ENCODE measurements at regions not wholly inside any gene's neighbourhood (a gene's known extent, or its start where the extent isn't known, plus 50 kb on each side); places are given as distances from the start of the nearest gene placed in this dataset.

DNA sequence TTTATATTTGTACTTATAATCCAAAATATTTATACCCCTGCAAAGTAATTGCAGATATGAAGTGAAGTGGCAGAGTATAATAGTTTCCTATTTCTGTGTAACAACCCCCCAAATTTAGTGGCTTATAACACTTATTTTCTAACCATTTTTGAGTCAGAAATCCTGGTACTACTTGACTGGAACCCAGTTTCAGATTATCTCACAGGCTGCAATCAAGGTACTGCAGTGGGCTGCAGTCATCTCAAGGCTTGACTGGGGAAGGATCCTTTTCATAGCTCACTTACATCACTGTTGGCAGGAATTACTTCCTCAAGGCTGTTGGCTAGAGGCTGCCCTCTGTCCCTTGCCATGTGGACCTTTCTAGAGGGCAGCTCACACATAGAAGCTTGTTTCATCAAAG is 558.2 kb upstream of the PKDCC start:
- no peak for TF ChIP-seq SIN3A (IDR thresholded peaks at IDR 0.05; ENCODE audit: borderline replicate concordance, insufficient read depth, low read length)
- TF ChIP-seq, protein P1, sequence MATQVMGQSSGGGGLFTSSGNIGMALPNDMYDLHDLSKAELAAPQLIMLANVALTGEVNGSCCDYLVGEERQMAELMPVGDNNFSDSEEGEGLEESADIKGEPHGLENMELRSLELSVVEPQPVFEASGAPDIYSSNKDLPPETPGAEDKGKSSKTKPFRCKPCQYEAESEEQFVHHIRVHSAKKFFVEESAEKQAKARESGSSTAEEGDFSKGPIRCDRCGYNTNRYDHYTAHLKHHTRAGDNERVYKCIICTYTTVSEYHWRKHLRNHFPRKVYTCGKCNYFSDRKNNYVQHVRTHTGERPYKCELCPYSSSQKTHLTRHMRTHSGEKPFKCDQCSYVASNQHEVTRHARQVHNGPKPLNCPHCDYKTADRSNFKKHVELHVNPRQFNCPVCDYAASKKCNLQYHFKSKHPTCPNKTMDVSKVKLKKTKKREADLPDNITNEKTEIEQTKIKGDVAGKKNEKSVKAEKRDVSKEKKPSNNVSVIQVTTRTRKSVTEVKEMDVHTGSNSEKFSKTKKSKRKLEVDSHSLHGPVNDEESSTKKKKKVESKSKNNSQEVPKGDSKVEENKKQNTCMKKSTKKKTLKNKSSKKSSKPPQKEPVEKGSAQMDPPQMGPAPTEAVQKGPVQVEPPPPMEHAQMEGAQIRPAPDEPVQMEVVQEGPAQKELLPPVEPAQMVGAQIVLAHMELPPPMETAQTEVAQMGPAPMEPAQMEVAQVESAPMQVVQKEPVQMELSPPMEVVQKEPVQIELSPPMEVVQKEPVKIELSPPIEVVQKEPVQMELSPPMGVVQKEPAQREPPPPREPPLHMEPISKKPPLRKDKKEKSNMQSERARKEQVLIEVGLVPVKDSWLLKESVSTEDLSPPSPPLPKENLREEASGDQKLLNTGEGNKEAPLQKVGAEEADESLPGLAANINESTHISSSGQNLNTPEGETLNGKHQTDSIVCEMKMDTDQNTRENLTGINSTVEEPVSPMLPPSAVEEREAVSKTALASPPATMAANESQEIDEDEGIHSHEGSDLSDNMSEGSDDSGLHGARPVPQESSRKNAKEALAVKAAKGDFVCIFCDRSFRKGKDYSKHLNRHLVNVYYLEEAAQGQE (IDR thresholded peaks at IDR 0.05; ENCODE audit: insufficient read depth in 1 of 2, low read depth in 2 of 2, low read length in 2 of 2) = no peak
- TF ChIP-seq FOXP2 (optimal IDR thresholded peaks at IDR 0.05; ENCODE audit: borderline replicate concordance, extremely low read depth, extremely low read length, insufficient read depth) = no peak
- no peak for TF ChIP-seq POLR2AphosphoS5 (IDR thresholded peaks at IDR 0.05; ENCODE audit: low read depth, low read length)
- TF ChIP-seq TAF1 (IDR thresholded peaks at IDR 0.05; ENCODE audit: borderline replicate concordance, insufficient read depth, low read length) = no peak

DNA sequence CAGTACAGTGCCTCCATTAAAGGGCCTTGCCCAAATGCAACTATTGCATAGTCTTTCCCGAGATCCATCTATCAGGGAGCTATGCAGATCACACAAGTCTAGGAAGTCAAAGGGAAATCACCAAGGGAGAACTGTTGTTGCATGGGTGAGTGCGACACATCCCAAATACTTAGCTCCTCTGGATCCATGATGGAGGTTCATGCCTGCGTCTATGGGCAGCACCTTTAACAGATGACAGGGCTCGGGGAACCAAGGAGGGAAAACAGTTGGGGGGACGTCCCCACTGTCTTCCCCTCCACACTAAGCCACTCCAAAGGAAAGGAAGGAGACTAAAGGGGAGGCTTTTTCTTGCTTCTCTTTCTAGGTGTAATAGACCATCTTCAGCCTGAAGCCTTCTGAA is 552.8 kb upstream of the PKDCC start:
- TF ChIP-seq POLR2AphosphoS5 (IDR thresholded peaks at IDR 0.05; ENCODE audit: low read depth, low read length) = no peak
- no peak for TF ChIP-seq FOXP2 (optimal IDR thresholded peaks at IDR 0.05; ENCODE audit: borderline replicate concordance, extremely low read depth, extremely low read length, insufficient read depth)
- TF ChIP-seq, protein P1 (IDR thresholded peaks at IDR 0.05; ENCODE audit: insufficient read depth in 1 of 2, low read depth in 2 of 2, low read length in 2 of 2) = no peak
- no peak for TF ChIP-seq SIN3A (IDR thresholded peaks at IDR 0.05; ENCODE audit: borderline replicate concordance, insufficient read depth, low read length)
- TF ChIP-seq TAF1 (IDR thresholded peaks at IDR 0.05; ENCODE audit: borderline replicate concordance, insufficient read depth, low read length) = no peak

DNA sequence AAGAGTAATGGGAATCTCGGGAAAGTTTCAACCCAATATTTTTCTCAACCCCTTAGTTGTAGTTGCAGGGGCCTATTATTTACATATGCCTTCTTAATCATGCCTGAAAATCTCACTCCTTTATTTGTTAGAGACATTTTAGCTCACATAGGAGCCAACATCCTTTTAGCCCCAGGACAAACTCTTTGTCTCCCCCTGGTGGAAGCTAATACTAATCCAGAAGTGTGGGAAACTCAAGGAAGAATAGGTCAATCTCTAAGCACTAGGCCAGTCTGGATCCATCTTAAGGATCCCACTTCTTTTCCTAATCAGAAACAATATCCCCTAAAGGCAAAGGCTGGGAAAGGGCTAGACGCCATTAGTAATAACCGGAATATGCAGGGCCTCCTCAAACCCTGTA is 550.9 kb upstream of the PKDCC start:
- TF ChIP-seq, protein P1 (IDR thresholded peaks at IDR 0.05; ENCODE audit: insufficient read depth in 1 of 2, low read depth in 2 of 2, low read length in 2 of 2) = no peak
- TF ChIP-seq FOXP2 (optimal IDR thresholded peaks at IDR 0.05; ENCODE audit: borderline replicate concordance, extremely low read depth, extremely low read length, insufficient read depth) (no peak), POLR2AphosphoS5 (IDR thresholded peaks at IDR 0.05; ENCODE audit: low read depth, low read length) (no peak), TAF1 (IDR thresholded peaks at IDR 0.05; ENCODE audit: borderline replicate concordance, insufficient read depth, low read length) (no peak), SIN3A (IDR thresholded peaks at IDR 0.05; ENCODE audit: borderline replicate concordance, insufficient read depth, low read length) (no peak)

DNA sequence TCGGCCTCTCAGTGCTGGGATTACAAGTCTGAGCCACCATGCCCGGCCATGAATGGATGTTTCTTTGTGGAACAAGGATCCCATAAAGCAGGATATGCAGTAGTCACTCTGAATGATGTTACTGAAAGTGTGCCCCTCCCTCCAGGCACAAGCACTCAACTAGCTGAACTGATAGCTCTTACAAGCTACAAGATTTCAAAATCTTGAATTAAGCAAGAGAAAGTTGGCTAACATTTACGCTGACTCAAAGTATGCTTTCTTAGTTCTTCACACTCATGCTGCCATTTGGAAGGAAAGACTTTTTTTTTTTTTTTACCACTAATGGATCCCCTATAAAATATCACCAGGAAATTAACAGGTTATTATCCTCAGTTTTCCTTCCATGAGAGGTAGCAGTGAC is 549.0 kb upstream of the PKDCC start:
- TF ChIP-seq POLR2AphosphoS5 (IDR thresholded peaks at IDR 0.05; ENCODE audit: low read depth, low read length) (no peak), FOXP2 (optimal IDR thresholded peaks at IDR 0.05; ENCODE audit: borderline replicate concordance, extremely low read depth, extremely low read length, insufficient read depth) (no peak), TAF1 (IDR thresholded peaks at IDR 0.05; ENCODE audit: borderline replicate concordance, insufficient read depth, low read length) (no peak), SIN3A (IDR thresholded peaks at IDR 0.05; ENCODE audit: borderline replicate concordance, insufficient read depth, low read length) (no peak)
- TF ChIP-seq, protein P1 (IDR thresholded peaks at IDR 0.05; ENCODE audit: insufficient read depth in 1 of 2, low read depth in 2 of 2, low read length in 2 of 2) = no peak

DNA sequence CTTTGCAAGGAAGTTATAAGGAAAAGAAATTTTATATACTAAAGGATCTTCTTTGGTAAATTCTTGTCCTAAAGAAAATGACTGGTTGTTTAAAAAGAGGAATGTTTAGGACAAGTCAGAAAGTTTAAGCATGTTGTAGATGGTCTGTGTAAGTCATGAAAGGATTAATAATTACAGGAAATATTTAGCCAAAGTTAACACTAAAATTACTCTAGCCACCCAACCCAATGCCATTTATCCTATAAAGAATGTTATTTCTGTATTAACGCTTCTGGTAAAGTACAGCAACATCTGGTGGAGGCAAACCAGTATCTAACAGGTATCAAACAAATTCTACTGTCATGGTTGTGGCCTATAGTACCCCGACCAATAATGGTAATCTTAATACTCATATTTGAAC is 546.9 kb upstream of the PKDCC start:
- TF ChIP-seq FOXP2 (optimal IDR thresholded peaks at IDR 0.05; ENCODE audit: borderline replicate concordance, extremely low read depth, extremely low read length, insufficient read depth) (no peak), TAF1 (IDR thresholded peaks at IDR 0.05; ENCODE audit: borderline replicate concordance, insufficient read depth, low read length) (no peak), POLR2AphosphoS5 (IDR thresholded peaks at IDR 0.05; ENCODE audit: low read depth, low read length) (no peak), SIN3A (IDR thresholded peaks at IDR 0.05; ENCODE audit: borderline replicate concordance, insufficient read depth, low read length) (no peak)
- TF ChIP-seq, protein P1 (IDR thresholded peaks at IDR 0.05; ENCODE audit: insufficient read depth in 1 of 2, low read depth in 2 of 2, low read length in 2 of 2) = no peak
